BLaER1 (cell line): ENCODE measurements at regions not wholly inside any gene's neighbourhood (a gene's known extent, or its start where the extent isn't known, plus 50 kb on each side); places are given as distances from the start of the nearest gene placed in this dataset.
A peak's percentile ranks its signal among the peaks of the same experiment; 100 is the strongest.
"Not testable (repeated sequence)": the region's sequence is repeated elsewhere in the genome, so short reads cannot be mapped to it uniquely, and the experiment has no call there.

Experiments
- H3K27ac ChIP-seq: shearing (Covaris generic); formaldehyde crosslinking; 2 replicates; pipeline ENCODE4 v1.8.1; 2022
- H3K27me3 ChIP-seq: shearing (Covaris generic); formaldehyde crosslinking; 2 replicates; pipeline ENCODE4 v1.8.1; 2022
- H3K36me3 ChIP-seq: shearing (Covaris generic); formaldehyde crosslinking; 2 replicates; pipeline ENCODE4 v1.8.1; 2022
- H3K4me1 ChIP-seq: shearing (Covaris generic); formaldehyde crosslinking; 2 replicates; pipeline ENCODE4 v1.8.1; 2022
- H3K4me2 ChIP-seq: shearing (Covaris generic); formaldehyde crosslinking; 2 replicates; pipeline ENCODE4 v1.8.1; 2022
- H3K4me3 ChIP-seq: shearing (Covaris generic); formaldehyde crosslinking; 2 replicates; pipeline ENCODE4 v1.8.1; 2022
- H3K9ac ChIP-seq: shearing (Covaris generic); formaldehyde crosslinking; 2 replicates; pipeline ENCODE4 v1.8.1; 2022
- H3K9me3 ChIP-seq: shearing (Covaris generic); formaldehyde crosslinking; 2 replicates; pipeline ENCODE4 v1.8.1; 2022
- H4K20me1 ChIP-seq: shearing (Covaris generic); formaldehyde crosslinking; 2 replicates; pipeline ENCODE4 v1.8.1; 2022
- Cebpa-rat ChIP-seq: shearing (Covaris generic); IDR thresholded peaks from 2 replicates; pipeline ENCODE4 v1.8.1; 2022

- Histone ChIP-seq H3K9me3 (peaks cover 47% of the 10 kb centered on the region), H3K4me3 (no peak overlapping the region), H3K4me1 (peaks cover 39% of the 10 kb centered on the region), H3K36me3 (no peaks in the 10 kb centered on the region), H3K9ac (no peak overlapping the region), H4K20me1 (no peaks in the 10 kb centered on the region), H3K4me2 (peak overlapping the region; percentile 48; the same call in 1 of the 2 replicates), H3K27me3 (no peaks in the 10 kb centered on the region), H3K27ac (no peak overlapping the region)
- no peak for TF ChIP-seq Cebpa-rat
These were observed 735.2 kb downstream of the TBC1D22A start for GRCh38 chr22:47497666-47498065.

GRCh38 chr22:47495110-47495509 is 732.7 kb downstream of the TBC1D22A start:
- no peak overlapping the region for H3K4me3 ChIP-seq

GRCh38 chr22:47488131-47488530 is 725.7 kb downstream of the TBC1D22A start:
- not testable (repeated sequence) for H4K20me1 ChIP-seq, H3K4me1 ChIP-seq, H3K27ac ChIP-seq, H3K9ac ChIP-seq, H3K27me3 ChIP-seq, H3K4me3 ChIP-seq, H3K36me3 ChIP-seq, H3K4me2 ChIP-seq, H3K9me3 ChIP-seq

More at GRCh38 chr22:47495110-47495509, 732.7 kb downstream of the TBC1D22A start:
- Histone ChIP-seq H3K27me3 (no peaks in the 10 kb centered on the region), H3K36me3 (no peaks in the 10 kb centered on the region), H4K20me1 (no peaks in the 10 kb centered on the region), H3K4me1 (peaks cover 39% of the 10 kb centered on the region), H3K9me3 (peaks cover 27% of the 10 kb centered on the region), H3K9ac (no peak overlapping the region), H3K4me2 (peak overlapping the region; percentile 69), H3K27ac (peak overlapping the region; percentile 20; the same call in 1 of the 2 replicates)
- no peak for TF ChIP-seq Cebpa-rat

- Histone ChIP-seq H3K4me1 (no peaks in the 10 kb centered on the region), H3K9me3 (no peaks in the 10 kb centered on the region), H3K4me3 (no peak overlapping the region), H3K36me3 (no peaks in the 10 kb centered on the region), H3K4me2 (no peak overlapping the region), H3K9ac (no peak overlapping the region), H3K27ac (no peak overlapping the region), H3K27me3 (no peaks in the 10 kb centered on the region), H4K20me1 (no peaks in the 10 kb centered on the region)
- no peak for TF ChIP-seq Cebpa-rat
These were observed 724.3 kb downstream of the TBC1D22A start for GRCh38 chr22:47486569-47487312.

GRCh38 chr22:47484960-47485569 is 722.6 kb downstream of the TBC1D22A start:
- Histone ChIP-seq H3K9ac (no peak overlapping the region), H3K4me1 (no peaks in the 10 kb centered on the region), H3K4me3 (no peak overlapping the region), H4K20me1 (no peaks in the 10 kb centered on the region), H3K4me2 (no peak overlapping the region), H3K27ac (no peak overlapping the region), H3K9me3 (no peaks in the 10 kb centered on the region), H3K27me3 (no peaks in the 10 kb centered on the region), H3K36me3 (no peaks in the 10 kb centered on the region)
- TF ChIP-seq Cebpa-rat: no peak

GRCh38 chr22:47476231-47476630 is 713.8 kb downstream of the TBC1D22A start:
- no peak for TF ChIP-seq Cebpa-rat

GRCh38 chr22:47474895-47475294 is 712.4 kb downstream of the TBC1D22A start:
- no peak overlapping the region for H3K4me3 ChIP-seq
- H4K20me1 ChIP-seq: no peaks in the 10 kb centered on the region
- no peaks in the 10 kb centered on the region for H3K27me3 ChIP-seq
- H3K4me1 ChIP-seq: peaks cover 12% of the 10 kb centered on the region
- H3K9me3 ChIP-seq: no peaks in the 10 kb centered on the region
- H3K9ac ChIP-seq: no peak overlapping the region
- TF ChIP-seq Cebpa-rat: no peak
- peak overlapping the region; percentile 69 for H3K4me2 ChIP-seq
- H3K27ac ChIP-seq: no peak overlapping the region
- H3K36me3 ChIP-seq: no peaks in the 10 kb centered on the region

More at GRCh38 chr22:47476231-47476630, 713.8 kb downstream of the TBC1D22A start:
- H3K9me3 ChIP-seq: no peaks in the 10 kb centered on the region
- no peak overlapping the region for H3K9ac ChIP-seq
- no peak overlapping the region for H3K4me2 ChIP-seq
- no peak overlapping the region for H3K4me3 ChIP-seq
- H4K20me1 ChIP-seq: no peaks in the 10 kb centered on the region
- no peak overlapping the region for H3K27ac ChIP-seq
- peaks cover 12% of the 10 kb centered on the region for H3K4me1 ChIP-seq
- no peaks in the 10 kb centered on the region for H3K36me3 ChIP-seq
- H3K27me3 ChIP-seq: no peaks in the 10 kb centered on the region

GRCh38 chr22:47474464-47474863 is 712.0 kb downstream of the TBC1D22A start:
- no peaks in the 10 kb centered on the region for H4K20me1 ChIP-seq
- no peak overlapping the region for H3K9ac ChIP-seq
- H3K36me3 ChIP-seq: no peaks in the 10 kb centered on the region
- TF ChIP-seq Cebpa-rat: no peak
- no peak overlapping the region for H3K27ac ChIP-seq
- H3K27me3 ChIP-seq: no peaks in the 10 kb centered on the region
- H3K4me3 ChIP-seq: no peak overlapping the region
- no peaks in the 10 kb centered on the region for H3K9me3 ChIP-seq
- peak overlapping the region; percentile 69 for H3K4me2 ChIP-seq
- peaks cover 12% of the 10 kb centered on the region for H3K4me1 ChIP-seq

GRCh38 chr22:47472636-47473035 is 710.2 kb downstream of the TBC1D22A start:
- Histone ChIP-seq H3K27ac (no peak overlapping the region), H4K20me1 (no peaks in the 10 kb centered on the region), H3K9me3 (peaks cover 5% of the 10 kb centered on the region), H3K27me3 (no peaks in the 10 kb centered on the region), H3K36me3 (no peaks in the 10 kb centered on the region), H3K4me3 (no peak overlapping the region), H3K9ac (no peak overlapping the region), H3K4me1 (peaks cover 12% of the 10 kb centered on the region), H3K4me2 (no peak overlapping the region)
- TF ChIP-seq Cebpa-rat: no peak

GRCh38 chr22:47471406-47471805 is 709.0 kb downstream of the TBC1D22A start:
- Histone ChIP-seq H3K4me2 (no peak overlapping the region), H3K9me3 (peaks cover 17% of the 10 kb centered on the region), H3K9ac (no peak overlapping the region)

More at GRCh38 chr22:47471406-47471805, 709.0 kb downstream of the TBC1D22A start:
- Histone ChIP-seq H3K4me3 (no peak overlapping the region), H3K27ac (no peak overlapping the region), H3K4me1 (peaks cover 12% of the 10 kb centered on the region), H3K27me3 (no peaks in the 10 kb centered on the region), H4K20me1 (no peaks in the 10 kb centered on the region), H3K36me3 (no peaks in the 10 kb centered on the region)
- no peak for TF ChIP-seq Cebpa-rat
